Mesothelial cell of epicardium (in vitro differentiated cells): ENCODE measurements at regions not wholly inside any gene's neighbourhood (a gene's known extent, or its start where the extent isn't known, plus 50 kb on each side); places are given as distances from the start of the nearest gene placed in this dataset.

Experiments
- DNase-seq, 2 experiments: peaks; one replicate each; pipeline ENCODE4 v3.0.0; 2021; ENCODE audit warnings: low spot score in 2 of 2; ENCODE audit not compliant: unreplicated experiment in 2 of 2
- H3K27ac Mint-ChIP-seq: 2 replicates; pipeline ENCODE4 v1.8.0; 2021; ENCODE audit warnings: mixed read lengths
- H3K27me3 Mint-ChIP-seq: 2 replicates; pipeline ENCODE4 v1.8.0; 2021; ENCODE audit warnings: low read depth, mixed read lengths
- H3K36me3 Mint-ChIP-seq: 2 replicates; pipeline ENCODE4 v1.8.0; 2021; ENCODE audit warnings: mixed read lengths
- H3K4me1 Mint-ChIP-seq: 2 replicates; pipeline ENCODE4 v1.8.0; 2021; ENCODE audit warnings: mixed read lengths
- H3K4me3 Mint-ChIP-seq: 2 replicates; pipeline ENCODE4 v1.8.0; 2021; ENCODE audit warnings: mild to moderate bottlenecking, moderate library complexity, mixed read lengths
- H3K9me3 Mint-ChIP-seq: 2 replicates; pipeline ENCODE4 v1.8.0; 2021; ENCODE audit warnings: mixed read lengths
- CTCF ChIP-seq: fragments of 200-600 bp; sonication (generic); IDR thresholded peaks from one replicate; pipeline ENCODE4 v1.5.0; 2021; ENCODE audit warnings: antibody characterized with exemption; ENCODE audit not compliant: unreplicated experiment

GRCh38 chr9:80797831-80798688 lies 891.3 kb downstream of the TLE1 start:
- no peaks in the 10 kb centered on the region for H3K27me3 Mint-ChIP-seq
- H3K36me3 Mint-ChIP-seq = no peaks in the 10 kb centered on the region
- TF ChIP-seq CTCF = no peak
- H3K4me3 Mint-ChIP-seq = no peak overlapping the region
- H3K4me1 Mint-ChIP-seq = peaks cover 35% of the 10 kb centered on the region
- peak overlapping the region; percentile 72 for H3K27ac Mint-ChIP-seq
- H3K9me3 Mint-ChIP-seq = peaks cover 6% of the 10 kb centered on the region
- DNase-seq = peak in 1 of 2 experiments; percentile 43

- Mint-ChIP-seq H3K4me1 (peaks cover 41% of the 10 kb centered on the region), H3K9me3 (peaks cover 6% of the 10 kb centered on the region), H3K27me3 (no peaks in the 10 kb centered on the region), H3K36me3 (no peaks in the 10 kb centered on the region), H3K4me3 (no peak overlapping the region), H3K27ac (peak overlapping the region; percentile 72)
- TF ChIP-seq CTCF = no peak
- DNase-seq = no peak
Observed at GRCh38 chr9:80797101-80797829, 892.1 kb downstream of the TLE1 start.

- no peaks in the 10 kb centered on the region for H3K27me3 Mint-ChIP-seq
- H3K4me1 Mint-ChIP-seq = peaks cover 46% of the 10 kb centered on the region
- H3K4me3 Mint-ChIP-seq = no peak overlapping the region
- H3K36me3 Mint-ChIP-seq = no peaks in the 10 kb centered on the region
- TF ChIP-seq CTCF = no peak
- peak overlapping the region; percentile 22 for H3K27ac Mint-ChIP-seq
- DNase-seq = no peak
- H3K9me3 Mint-ChIP-seq = peaks cover 6% of the 10 kb centered on the region
Observed at GRCh38 chr9:80796632-80797031, 892.7 kb downstream of the TLE1 start.

- H3K9me3 Mint-ChIP-seq = no peaks in the 10 kb centered on the region
- H3K27ac Mint-ChIP-seq = no peak overlapping the region
- H3K4me3 Mint-ChIP-seq = no peak overlapping the region
- H3K36me3 Mint-ChIP-seq = no peaks in the 10 kb centered on the region
- no peak for TF ChIP-seq CTCF
- no peak for DNase-seq
- no peaks in the 10 kb centered on the region for H3K27me3 Mint-ChIP-seq
- peaks cover 57% of the 10 kb centered on the region for H3K4me1 Mint-ChIP-seq
Observed at GRCh38 chr9:80794197-80794596, 895.1 kb downstream of the TLE1 start.

GRCh38 chr9:80793706-80794105 lies 895.6 kb downstream of the TLE1 start:
- Mint-ChIP-seq H3K27me3 (no peaks in the 10 kb centered on the region), H3K9me3 (no peaks in the 10 kb centered on the region), H3K27ac (no peak overlapping the region), H3K36me3 (no peaks in the 10 kb centered on the region), H3K4me3 (no peak overlapping the region), H3K4me1 (peaks cover 57% of the 10 kb centered on the region)
- no peak for TF ChIP-seq CTCF
- DNase-seq = no peak
